A673 (cell line): ENCODE measurements at regions not wholly inside any gene's neighbourhood (a gene's known extent, or its start where the extent isn't known, plus 50 kb on each side); places are given as distances from the start of the nearest gene placed in this dataset.

Experiments
- BruUV-seq: library from RNA; stranded (reverse); fragments of 400-500 nt; replicated peaks from 2 replicates; lab custom pipeline; 2021; lab: Mats Ljungman, UMichigan
- CTCF ChIA-PET: fragments of 300-600 bp; sonication (Branson Sonifier 250); formaldehyde crosslinking; loops from one replicate; lab custom pipeline; 2022; ENCODE audit warnings: antibody characterized with exemption; lab: Charles Lee
- POLR2A ChIA-PET: fragments of 300-600 bp; sonication (Branson Sonifier 250); formaldehyde crosslinking; loops from one replicate; lab custom pipeline; 2022; ENCODE audit warnings: antibody characterized with exemption; ENCODE audit not compliant: low non-redundant PET; lab: Charles Lee
- DNase-seq: peaks from one replicate; pipeline ENCODE4 v3.0.0-alpha.2; 2015; ENCODE audit warnings: low spot score
- H3K27ac ChIP-seq: fragments of 200-600 bp; sonication (generic); 2 replicates; pipeline ENCODE4 v1.5.1; 2016; ENCODE audit warnings: mixed run types, low read depth, mild to moderate bottlenecking, mixed read lengths, antibody characterized with exemption, low read length; ENCODE audit not compliant: poor library complexity, severe bottlenecking
- H3K27me3 ChIP-seq: fragments of 200-600 bp; sonication (generic); replicated peaks from 2 replicates; pipeline ENCODE4 v1.6.1; 2017; ENCODE audit warnings: mixed run types, low read depth, mild to moderate bottlenecking, mixed read lengths, antibody characterized with exemption, low read length; ENCODE audit not compliant: insufficient read depth, poor library complexity
- H3K36me3 ChIP-seq: fragments of 200-600 bp; sonication (generic); 2 replicates; pipeline ENCODE4 v1.6.1; 2016; ENCODE audit warnings: mixed run types, mild to moderate bottlenecking, mixed read lengths, antibody characterized with exemption, low read length; ENCODE audit not compliant: insufficient read depth, poor library complexity, severe bottlenecking
- H3K4me1 ChIP-seq: fragments of 200-600 bp; sonication (generic); 2 replicates; pipeline ENCODE4 v1.6.1; 2017; ENCODE audit warnings: mixed run types, mild to moderate bottlenecking, mixed read lengths, antibody characterized with exemption, low read length; ENCODE audit not compliant: insufficient read depth, poor library complexity, severe bottlenecking
- H3K4me3 ChIP-seq: fragments of 200-600 bp; sonication (generic); 2 replicates; pipeline ENCODE4 v1.5.1; 2016; ENCODE audit warnings: low read depth, mixed run types, mild to moderate bottlenecking, mixed read lengths, low read length; ENCODE audit not compliant: poor library complexity, severe bottlenecking
- H3K9me3 ChIP-seq: fragments of 200-600 bp; sonication (generic); 2 replicates; pipeline ENCODE4 v1.6.1; 2016; ENCODE audit warnings: mixed run types, low read depth, mild to moderate bottlenecking, mixed read lengths, antibody characterized with exemption, low read length; ENCODE audit not compliant: poor library complexity, severe bottlenecking
- EZH2 ChIP-seq: fragments of 200-600 bp; sonication (generic); IDR thresholded peaks from 2 replicates; pipeline ENCODE4 v1.6.1; 2017; ENCODE audit warnings: borderline replicate concordance, low read depth, mild to moderate bottlenecking, mixed read lengths, antibody characterized with exemption, low read length; ENCODE audit not compliant: poor library complexity, severe bottlenecking
- intact Hi-C: fragments of 100-400 bp; cut with micrococcal nuclease; formaldehyde crosslinking; loops from one replicate; pipeline ENCODE4 v1.10.0; 2022; ENCODE audit not compliant: unreplicated experiment
- TF ChIP-seq, protein P1 (sequence below): fragments of 300-800, 200-600 bp; sonication (generic); conservative IDR thresholded peaks from 2 replicates; pipeline ENCODE4 v1.5.1; 2017; ENCODE audit warnings: low read depth, mild to moderate bottlenecking, antibody characterized with exemption, low read length, moderate library complexity, mixed read lengths

- no TSS peak for BruUV-seq
- TF ChIP-seq, protein P1, sequence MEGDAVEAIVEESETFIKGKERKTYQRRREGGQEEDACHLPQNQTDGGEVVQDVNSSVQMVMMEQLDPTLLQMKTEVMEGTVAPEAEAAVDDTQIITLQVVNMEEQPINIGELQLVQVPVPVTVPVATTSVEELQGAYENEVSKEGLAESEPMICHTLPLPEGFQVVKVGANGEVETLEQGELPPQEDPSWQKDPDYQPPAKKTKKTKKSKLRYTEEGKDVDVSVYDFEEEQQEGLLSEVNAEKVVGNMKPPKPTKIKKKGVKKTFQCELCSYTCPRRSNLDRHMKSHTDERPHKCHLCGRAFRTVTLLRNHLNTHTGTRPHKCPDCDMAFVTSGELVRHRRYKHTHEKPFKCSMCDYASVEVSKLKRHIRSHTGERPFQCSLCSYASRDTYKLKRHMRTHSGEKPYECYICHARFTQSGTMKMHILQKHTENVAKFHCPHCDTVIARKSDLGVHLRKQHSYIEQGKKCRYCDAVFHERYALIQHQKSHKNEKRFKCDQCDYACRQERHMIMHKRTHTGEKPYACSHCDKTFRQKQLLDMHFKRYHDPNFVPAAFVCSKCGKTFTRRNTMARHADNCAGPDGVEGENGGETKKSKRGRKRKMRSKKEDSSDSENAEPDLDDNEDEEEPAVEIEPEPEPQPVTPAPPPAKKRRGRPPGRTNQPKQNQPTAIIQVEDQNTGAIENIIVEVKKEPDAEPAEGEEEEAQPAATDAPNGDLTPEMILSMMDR, result no peak
- TF ChIP-seq EZH2, result no peak
- intact Hi-C loops, result no loop called here
- H3K4me3 ChIP-seq, result no peak overlapping the region
- ChIA-PET POLR2A (no interaction called here), CTCF (no interaction called here)
- H3K9me3 ChIP-seq, result no peaks in the 10 kb centered on the region
- DNase-seq, result no peak
- H3K27me3 ChIP-seq, result no peaks in the 10 kb centered on the region
- H3K4me1 ChIP-seq, result no peaks in the 10 kb centered on the region
- no peak overlapping the region for H3K27ac ChIP-seq
- no peaks in the 10 kb centered on the region for H3K36me3 ChIP-seq
Measured at GRCh38 chr13:104447348-104447747, 1381.1 kb upstream of the SLC10A2 start.

GRCh38 chr13:104442536-104442935 is 1376.3 kb upstream of the SLC10A2 start:
- TF ChIP-seq EZH2, result no peak
- TF ChIP-seq, protein P1, result no peak
- no peak overlapping the region for H3K27ac ChIP-seq
- no TSS peak for BruUV-seq
- H3K27me3 ChIP-seq, result no peaks in the 10 kb centered on the region
- DNase-seq, result no peak
- H3K36me3 ChIP-seq, result no peaks in the 10 kb centered on the region
- intact Hi-C loops, result no loop called here
- no peak overlapping the region for H3K4me3 ChIP-seq
- no peaks in the 10 kb centered on the region for H3K4me1 ChIP-seq
- no peaks in the 10 kb centered on the region for H3K9me3 ChIP-seq
- POLR2A ChIA-PET, result no interaction called here
- CTCF ChIA-PET, result no interaction called here

DNA sequence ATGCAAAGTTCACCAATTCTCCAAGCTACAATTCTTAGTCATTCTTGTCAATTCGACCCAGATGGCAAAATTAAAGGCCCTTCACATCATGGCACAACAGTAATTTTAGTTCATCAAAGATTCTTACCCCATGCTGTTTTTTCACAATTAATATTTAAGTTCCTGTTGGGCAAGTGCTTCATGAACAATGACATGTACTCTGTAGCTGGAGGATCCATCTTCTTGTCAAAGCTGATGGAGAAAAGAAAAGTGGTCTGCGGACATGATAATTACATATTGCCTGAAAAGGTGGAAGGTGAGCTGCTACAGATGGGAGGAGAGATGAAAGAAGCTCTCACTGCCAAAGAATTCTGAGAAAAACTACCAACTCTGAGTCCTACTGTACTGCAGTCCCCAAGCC is 1370.3 kb upstream of the SLC10A2 start:
- CTCF ChIA-PET, result no interaction called here
- no peaks in the 10 kb centered on the region for H3K27me3 ChIP-seq

More for the DNA sequence above, 1370.3 kb upstream of the SLC10A2 start:
- TF ChIP-seq, protein P1, result no peak
- TF ChIP-seq EZH2, result no peak
- DNase-seq, result no peak
- no peaks in the 10 kb centered on the region for H3K4me1 ChIP-seq
- no TSS peak for BruUV-seq
- no peaks in the 10 kb centered on the region for H3K9me3 ChIP-seq
- H3K36me3 ChIP-seq, result no peaks in the 10 kb centered on the region
- no peak overlapping the region for H3K4me3 ChIP-seq
- POLR2A ChIA-PET, result no interaction called here
- no peak overlapping the region for H3K27ac ChIP-seq
- intact Hi-C loops, result no loop called here
